HG02884 (cell line): ENCODE measurements at regions not wholly inside any gene's neighbourhood (a gene's known extent, or its start where the extent isn't known, plus 50 kb on each side); places are given as distances from the start of the nearest gene placed in this dataset.

Source experiments
- ATAC-seq: cut with Tn5 transposase; IDR thresholded peaks from one replicate; pipeline ENCODE4 v1.9.1; 2021; ENCODE audit warnings: mild to moderate bottlenecking, moderate library complexity; ENCODE audit not compliant: unreplicated experiment

GRCh38 chr12:118467641-118468305 is 91.4 kb downstream of the SUDS3 start:
- ATAC-seq = no peak

GRCh38 chr12:118472940-118473339 is 96.6 kb downstream of the SUDS3 start:
- no peak for ATAC-seq

GRCh38 chr12:118480235-118480634 is 103.9 kb downstream of the SUDS3 start:
- ATAC-seq = no peak

- no peak for ATAC-seq
Observed at GRCh38 chr12:118488034-118488433, 111.7 kb downstream of the SUDS3 start.

- no peak for ATAC-seq
Observed at GRCh38 chr12:118493962-118494361, 117.6 kb downstream of the SUDS3 start.

- ATAC-seq = no peak
Observed at GRCh38 chr12:118494776-118495175, 118.4 kb downstream of the SUDS3 start.

- no peak for ATAC-seq
Observed at GRCh38 chr12:118495296-118495695, 118.9 kb downstream of the SUDS3 start.

- ATAC-seq = no peak
Observed at GRCh38 chr12:118498171-118498570, 121.8 kb downstream of the SUDS3 start.

GRCh38 chr12:118500299-118500698 is 123.9 kb downstream of the SUDS3 start:
- no peak for ATAC-seq

GRCh38 chr12:118501489-118501888 is 125.1 kb downstream of the SUDS3 start:
- no peak for ATAC-seq

GRCh38 chr12:118503476-118503875 is 127.1 kb downstream of the SUDS3 start:
- no peak for ATAC-seq

GRCh38 chr12:118512669-118513068 is 136.3 kb downstream of the SUDS3 start:
- no peak for ATAC-seq

- no peak for ATAC-seq
Observed at GRCh38 chr12:118513611-118514010, 137.3 kb downstream of the SUDS3 start.

GRCh38 chr12:118514297-118514696 is 137.9 kb downstream of the SUDS3 start:
- ATAC-seq = no peak

- ATAC-seq = no peak
Observed at GRCh38 chr12:118520214-118521035, 144.1 kb downstream of the SUDS3 start.

- ATAC-seq = no peak
Observed at GRCh38 chr12:118521036-118521370, 144.6 kb downstream of the SUDS3 start.

- ATAC-seq = no peak
Observed at GRCh38 chr12:118524446-118524845, 148.1 kb downstream of the SUDS3 start.

- no peak for ATAC-seq
Observed at GRCh38 chr12:118525216-118525615, 148.9 kb downstream of the SUDS3 start.

GRCh38 chr12:118526255-118527095 is 150.1 kb downstream of the SUDS3 start:
- no peak for ATAC-seq

- no peak for ATAC-seq
Observed at GRCh38 chr12:118527310-118527709, 151.0 kb downstream of the SUDS3 start.

GRCh38 chr12:118528625-118529024 is 152.3 kb downstream of the SUDS3 start:
- no peak for ATAC-seq

GRCh38 chr12:118534003-118534402 is 157.6 kb downstream of the SUDS3 start:
- no peak for ATAC-seq
